ENCODE measurements at regions not wholly inside any gene's neighbourhood (a gene's known extent, or its start where the extent isn't known, plus 50 kb on each side); places are given as distances from the start of the nearest gene placed in this dataset.

DNA sequence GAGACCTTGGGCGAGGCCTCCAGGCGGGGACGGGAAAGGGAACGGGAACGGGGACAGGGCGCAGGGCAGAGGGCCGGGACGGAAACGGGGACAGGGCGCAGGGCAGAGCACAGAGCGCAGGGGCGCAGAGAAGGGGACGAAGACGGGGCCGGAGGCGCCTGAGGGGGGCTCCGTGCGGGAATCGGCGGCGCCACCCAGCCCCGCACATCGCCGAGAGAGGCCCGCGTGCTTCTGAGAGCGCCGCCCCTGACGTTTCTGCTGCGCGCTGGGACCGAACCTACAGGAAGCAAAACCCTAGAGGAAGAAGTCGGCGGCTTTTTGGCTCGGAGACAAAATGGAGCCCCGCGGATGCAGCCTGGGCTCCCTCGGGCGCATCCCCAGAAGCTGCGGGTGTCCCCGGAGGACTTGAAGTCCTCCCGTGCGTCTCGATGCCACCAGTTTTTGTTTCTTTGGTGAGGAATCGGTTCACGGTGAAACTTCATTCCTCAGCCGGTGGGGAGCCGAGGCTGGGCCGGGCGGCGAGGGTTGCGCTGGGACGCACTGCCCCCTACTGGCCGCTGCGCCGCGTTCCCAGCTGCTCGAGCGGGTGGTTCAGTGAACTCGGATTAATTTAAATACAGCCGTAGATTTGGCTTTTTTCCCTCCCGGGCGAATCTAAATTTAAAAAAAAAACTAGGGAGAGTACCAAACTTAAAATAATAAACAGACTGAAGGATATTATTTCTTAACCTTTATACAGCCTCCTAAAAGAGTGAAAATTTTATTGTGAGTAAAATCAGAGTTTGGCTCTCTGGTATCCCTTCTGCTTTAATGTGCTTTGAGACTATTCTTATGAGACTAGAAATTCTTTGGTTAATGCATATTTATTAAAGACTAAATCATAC lies 350.0 kb upstream of the ARGLU1 start (continued):
- TF ChIP-seq, protein P1, sequence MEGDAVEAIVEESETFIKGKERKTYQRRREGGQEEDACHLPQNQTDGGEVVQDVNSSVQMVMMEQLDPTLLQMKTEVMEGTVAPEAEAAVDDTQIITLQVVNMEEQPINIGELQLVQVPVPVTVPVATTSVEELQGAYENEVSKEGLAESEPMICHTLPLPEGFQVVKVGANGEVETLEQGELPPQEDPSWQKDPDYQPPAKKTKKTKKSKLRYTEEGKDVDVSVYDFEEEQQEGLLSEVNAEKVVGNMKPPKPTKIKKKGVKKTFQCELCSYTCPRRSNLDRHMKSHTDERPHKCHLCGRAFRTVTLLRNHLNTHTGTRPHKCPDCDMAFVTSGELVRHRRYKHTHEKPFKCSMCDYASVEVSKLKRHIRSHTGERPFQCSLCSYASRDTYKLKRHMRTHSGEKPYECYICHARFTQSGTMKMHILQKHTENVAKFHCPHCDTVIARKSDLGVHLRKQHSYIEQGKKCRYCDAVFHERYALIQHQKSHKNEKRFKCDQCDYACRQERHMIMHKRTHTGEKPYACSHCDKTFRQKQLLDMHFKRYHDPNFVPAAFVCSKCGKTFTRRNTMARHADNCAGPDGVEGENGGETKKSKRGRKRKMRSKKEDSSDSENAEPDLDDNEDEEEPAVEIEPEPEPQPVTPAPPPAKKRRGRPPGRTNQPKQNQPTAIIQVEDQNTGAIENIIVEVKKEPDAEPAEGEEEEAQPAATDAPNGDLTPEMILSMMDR (IDR thresholded peaks at IDR 0.05) = peak; percentile 98
- TF ChIP-seq TCF12 (IDR thresholded peaks at IDR 0.05) = no peak
- TF ChIP-seq RAD21 (IDR thresholded peaks at IDR 0.05; ENCODE audit: low read length) = peak; percentile 83
- TF ChIP-seq, protein P2, sequence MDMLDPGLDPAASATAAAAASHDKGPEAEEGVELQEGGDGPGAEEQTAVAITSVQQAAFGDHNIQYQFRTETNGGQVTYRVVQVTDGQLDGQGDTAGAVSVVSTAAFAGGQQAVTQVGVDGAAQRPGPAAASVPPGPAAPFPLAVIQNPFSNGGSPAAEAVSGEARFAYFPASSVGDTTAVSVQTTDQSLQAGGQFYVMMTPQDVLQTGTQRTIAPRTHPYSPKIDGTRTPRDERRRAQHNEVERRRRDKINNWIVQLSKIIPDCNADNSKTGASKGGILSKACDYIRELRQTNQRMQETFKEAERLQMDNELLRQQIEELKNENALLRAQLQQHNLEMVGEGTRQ (IDR thresholded peaks at IDR 0.05; ENCODE audit: borderline replicate concordance, low read depth, low read length) = no peak

DNA sequence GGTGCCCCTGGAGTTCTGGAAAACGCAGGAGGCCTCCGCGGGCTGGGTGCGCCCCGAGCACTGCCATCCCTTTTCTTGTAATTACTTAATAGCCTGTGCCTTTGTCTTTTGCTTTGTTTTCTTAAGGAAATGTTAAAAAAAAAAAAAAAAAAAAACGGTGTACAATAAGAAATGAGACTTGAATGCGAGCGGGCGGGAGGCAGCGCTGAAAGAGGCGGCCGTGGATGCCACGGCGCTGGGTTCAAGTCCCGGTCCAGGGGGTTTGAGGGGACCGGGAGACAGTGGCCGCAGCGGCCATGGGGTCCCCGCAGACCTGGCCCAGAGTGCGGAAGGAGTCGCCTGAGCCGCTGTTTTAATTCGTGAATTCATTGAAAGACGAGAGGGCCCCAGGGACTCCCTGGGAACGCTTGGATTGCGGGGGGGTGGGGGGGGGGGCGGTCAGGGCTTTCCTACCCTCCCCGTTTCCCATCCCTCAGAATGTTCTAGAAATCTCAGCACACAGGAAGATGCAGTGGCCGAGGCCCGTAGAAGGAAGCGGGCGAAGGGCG lies 349.2 kb upstream of the ARGLU1 start:
- POLR2A ChIA-PET = no interaction called here

DNA sequence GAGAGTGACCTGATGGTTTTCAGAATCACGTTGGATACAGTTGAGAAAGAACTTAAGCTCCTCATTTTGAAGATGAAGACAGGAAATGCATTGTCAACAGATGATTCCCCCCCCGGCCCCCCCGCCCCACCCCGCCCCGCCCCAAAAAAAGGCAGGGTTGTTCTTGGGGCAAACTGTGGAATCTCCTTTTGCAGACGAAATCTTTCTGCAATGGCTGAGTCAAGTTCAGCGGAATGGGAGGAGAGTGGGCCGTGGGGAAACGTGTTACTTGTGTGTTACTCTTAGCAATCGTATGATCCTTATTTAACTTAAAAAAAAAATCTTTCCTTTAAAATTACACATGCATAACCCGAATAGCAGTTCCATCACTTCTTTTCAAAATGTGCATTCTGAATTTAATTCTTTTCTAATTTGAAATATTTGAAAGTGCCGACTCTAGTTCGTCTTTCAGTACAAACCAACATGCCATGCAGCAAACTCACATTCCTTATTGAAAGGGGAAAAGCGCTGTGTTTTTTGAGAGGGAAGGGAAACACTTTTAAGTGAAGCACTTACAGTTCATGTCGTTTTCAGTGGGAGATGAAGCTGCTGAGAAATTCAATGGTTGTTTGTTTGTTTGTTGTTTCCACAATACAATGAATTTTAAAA lies 348.5 kb upstream of the ARGLU1 start:
- H3K79me2 ChIP-seq (ENCODE audit: insufficient read depth) = no peaks in the 10 kb centered on the region
- no peaks in the 10 kb centered on the region for H3K36me3 ChIP-seq (replicated peaks in 1 of 2; ENCODE audit: control insufficient read depth in 1 of 2, insufficient read depth in 2 of 2, low read length in 1 of 2)
- H3F3A ChIP-seq (replicated peaks; ENCODE audit: insufficient read depth) = no peaks in the 10 kb centered on the region
- H4K20me1 ChIP-seq (ENCODE audit: insufficient read depth) = no peaks in the 10 kb centered on the region
- H3K27ac ChIP-seq (ENCODE audit: low read depth in 2 of 2, low read length in 1 of 2) = no peak overlapping the region
- POLR2A ChIA-PET = no interaction called here
- H3K4me1 ChIP-seq (ENCODE audit: control insufficient read depth in 1 of 2, insufficient read depth in 2 of 2, low read depth in 1 of 2, low read length in 1 of 2) = no peaks in the 10 kb centered on the region; a peak in 1 of 4 replicates
- H3K9me3 ChIP-seq = no peaks in the 10 kb centered on the region
- H3K4me2 ChIP-seq = no peak overlapping the region
- no peaks in the 10 kb centered on the region for H3K27me3 ChIP-seq (ENCODE audit: insufficient read depth)
- no peak overlapping the region for H3K9ac ChIP-seq
- no peak overlapping the region for H2AFZ ChIP-seq (ENCODE audit: low read depth)
- H3K9me2 ChIP-seq = no peaks in the 10 kb centered on the region
- no peak overlapping the region for H3K4me3 ChIP-seq (ENCODE audit: low read depth in 2 of 2, low read length in 1 of 2)
- CTCF ChIA-PET = no interaction called here
- WGBS (ENCODE audit: low lambda C conversion rate) = 79% methylated on average over 14 of the region's 15 CpGs
- no peak for DNase-seq
- TF ChIP-seq RFX5 (IDR thresholded peaks at IDR 0.05; ENCODE audit: low read length) (no peak), RCOR1 (IDR thresholded peaks at IDR 0.05; ENCODE audit: low read length) (no peak), SMC3 (IDR thresholded peaks at IDR 0.05; ENCODE audit: low read depth, low read length) (no peak), FOXM1 (IDR thresholded peaks at IDR 0.05; ENCODE audit: low read depth) (no peak), MEF2A (IDR thresholded peaks at IDR 0.05; ENCODE audit: borderline replicate concordance, low read depth) (no peak), RAD21 (IDR thresholded peaks at IDR 0.05; ENCODE audit: low read length) (no peak), ELF1 (IDR thresholded peaks at IDR 0.05) (no peak), TCF12 (IDR thresholded peaks at IDR 0.05) (no peak), GATA2 (CRISPR knock-in tag; IDR thresholded peaks at IDR 0.05) (no peak), NFIC (IDR thresholded peaks at IDR 0.05; ENCODE audit: borderline replicate concordance) (no peak), TAF1 (IDR thresholded peaks at IDR 0.05; ENCODE audit: borderline replicate concordance, low read depth, low read length) (no peak), RXRA (IDR thresholded peaks at IDR 0.05; ENCODE audit: borderline replicate concordance, low read depth) (no peak)
- TF ChIP-seq, protein P3, sequence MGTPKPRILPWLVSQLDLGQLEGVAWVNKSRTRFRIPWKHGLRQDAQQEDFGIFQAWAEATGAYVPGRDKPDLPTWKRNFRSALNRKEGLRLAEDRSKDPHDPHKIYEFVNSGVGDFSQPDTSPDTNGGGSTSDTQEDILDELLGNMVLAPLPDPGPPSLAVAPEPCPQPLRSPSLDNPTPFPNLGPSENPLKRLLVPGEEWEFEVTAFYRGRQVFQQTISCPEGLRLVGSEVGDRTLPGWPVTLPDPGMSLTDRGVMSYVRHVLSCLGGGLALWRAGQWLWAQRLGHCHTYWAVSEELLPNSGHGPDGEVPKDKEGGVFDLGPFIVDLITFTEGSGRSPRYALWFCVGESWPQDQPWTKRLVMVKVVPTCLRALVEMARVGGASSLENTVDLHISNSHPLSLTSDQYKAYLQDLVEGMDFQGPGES (IDR thresholded peaks at IDR 0.05; ENCODE audit: low read depth, low read length) = no peak
- TF ChIP-seq, protein P4, sequence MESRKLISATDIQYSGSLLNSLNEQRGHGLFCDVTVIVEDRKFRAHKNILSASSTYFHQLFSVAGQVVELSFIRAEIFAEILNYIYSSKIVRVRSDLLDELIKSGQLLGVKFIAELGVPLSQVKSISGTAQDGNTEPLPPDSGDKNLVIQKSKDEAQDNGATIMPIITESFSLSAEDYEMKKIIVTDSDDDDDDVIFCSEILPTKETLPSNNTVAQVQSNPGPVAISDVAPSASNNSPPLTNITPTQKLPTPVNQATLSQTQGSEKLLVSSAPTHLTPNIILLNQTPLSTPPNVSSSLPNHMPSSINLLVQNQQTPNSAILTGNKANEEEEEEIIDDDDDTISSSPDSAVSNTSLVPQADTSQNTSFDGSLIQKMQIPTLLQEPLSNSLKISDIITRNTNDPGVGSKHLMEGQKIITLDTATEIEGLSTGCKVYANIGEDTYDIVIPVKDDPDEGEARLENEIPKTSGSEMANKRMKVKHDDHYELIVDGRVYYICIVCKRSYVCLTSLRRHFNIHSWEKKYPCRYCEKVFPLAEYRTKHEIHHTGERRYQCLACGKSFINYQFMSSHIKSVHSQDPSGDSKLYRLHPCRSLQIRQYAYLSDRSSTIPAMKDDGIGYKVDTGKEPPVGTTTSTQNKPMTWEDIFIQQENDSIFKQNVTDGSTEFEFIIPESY (IDR thresholded peaks at IDR 0.05; ENCODE audit: borderline replicate concordance, low read depth) = no peak

More for the DNA sequence above, 349.2 kb upstream of the ARGLU1 start:
- no peaks in the 10 kb centered on the region for H3K79me2 ChIP-seq (ENCODE audit: insufficient read depth)
- 85% methylated on average over 31 of the region's 33 CpGs for WGBS (ENCODE audit: low lambda C conversion rate)
- no peaks in the 10 kb centered on the region for H3K36me3 ChIP-seq (replicated peaks in 1 of 2; ENCODE audit: control insufficient read depth in 1 of 2, insufficient read depth in 2 of 2, low read length in 1 of 2)
- no peak overlapping the region for H3K4me3 ChIP-seq (ENCODE audit: low read depth in 2 of 2, low read length in 1 of 2)
- H3K4me1 ChIP-seq (ENCODE audit: control insufficient read depth in 1 of 2, insufficient read depth in 2 of 2, low read depth in 1 of 2, low read length in 1 of 2) = no peaks in the 10 kb centered on the region; a peak in 1 of 4 replicates
- no peaks in the 10 kb centered on the region for H3K27me3 ChIP-seq (ENCODE audit: insufficient read depth)
- no peak for DNase-seq
- TF ChIP-seq MXI1 (IDR thresholded peaks at IDR 0.05; ENCODE audit: low read depth, low read length) (no peak), EP300 (IDR thresholded peaks at IDR 0.05; ENCODE audit: borderline replicate concordance in 1 of 2, low read depth in 1 of 2, low read length in 1 of 2) (no peak)
- no peak overlapping the region for H2AFZ ChIP-seq (ENCODE audit: low read depth)
- no peaks in the 10 kb centered on the region for H3K9me2 ChIP-seq
- H3K9ac ChIP-seq = no peak overlapping the region
- H3K9me3 ChIP-seq = no peaks in the 10 kb centered on the region
- H3K27ac ChIP-seq (ENCODE audit: low read depth in 2 of 2, low read length in 1 of 2) = no peak overlapping the region
- H3K4me2 ChIP-seq = no peak overlapping the region
- no peaks in the 10 kb centered on the region for H4K20me1 ChIP-seq (ENCODE audit: insufficient read depth)
- H3F3A ChIP-seq (replicated peaks; ENCODE audit: insufficient read depth) = no peaks in the 10 kb centered on the region
- CTCF ChIA-PET = interaction anchor here (0.6 to 2.1 kb wide), 9 partner anchors 9 to 380 kb away, joined by 3 to 12 read pairs (median 5); no protein-coding TSS in a partner anchor
